ENCODE measurements at regions not wholly inside any gene's neighbourhood (a gene's known extent, or its start where the extent isn't known, plus 50 kb on each side); places are given as distances from the start of the nearest gene placed in this dataset.

GRCh38 chr16:64638766-64639165, 483.1 kb downstream of the CDH11 start:
- DNase-seq: no peak

- no peak for DNase-seq
Observed at GRCh38 chr16:64629622-64630021, 492.2 kb downstream of the CDH11 start.

- DNase-seq: no peak
Observed at GRCh38 chr16:64627781-64628180, 494.1 kb downstream of the CDH11 start.

GRCh38 chr16:64627288-64627687, 494.6 kb downstream of the CDH11 start:
- no peak for DNase-seq

GRCh38 chr16:64626776-64627175, 495.1 kb downstream of the CDH11 start:
- DNase-seq: no peak

GRCh38 chr16:64621616-64622015, 500.2 kb downstream of the CDH11 start:
- DNase-seq: no peak

GRCh38 chr16:64617836-64618476, 503.9 kb downstream of the CDH11 start:
- DNase-seq: no peak

- DNase-seq: no peak
Observed at GRCh38 chr16:64615630-64616280, 506.1 kb downstream of the CDH11 start.

- no peak for DNase-seq
Observed at GRCh38 chr16:64596196-64596595, 525.7 kb downstream of the CDH11 start.

GRCh38 chr16:64590513-64590912, 531.4 kb downstream of the CDH11 start:
- no peak for DNase-seq

- no peak for DNase-seq
Observed at GRCh38 chr16:64589836-64590235, 532.0 kb downstream of the CDH11 start.

GRCh38 chr16:64586781-64587180, 535.1 kb downstream of the CDH11 start:
- no peak for DNase-seq

GRCh38 chr16:64585367-64585766, 536.5 kb downstream of the CDH11 start:
- DNase-seq: no peak

- DNase-seq: no peak
Observed at GRCh38 chr16:64580558-64580957, 541.3 kb downstream of the CDH11 start.

GRCh38 chr16:64579712-64580111, 542.2 kb downstream of the CDH11 start:
- DNase-seq: no peak

GRCh38 chr16:64545768-64546167, 576.1 kb downstream of the CDH11 start:
- DNase-seq: no peak

- no peak for DNase-seq
Observed at GRCh38 chr16:64544859-64545258, 577.0 kb downstream of the CDH11 start.

GRCh38 chr16:64543441-64543840, 578.4 kb downstream of the CDH11 start:
- DNase-seq: no peak

- no peak for DNase-seq
Observed at GRCh38 chr16:64543031-64543430, 578.8 kb downstream of the CDH11 start.

- no peak for DNase-seq
Observed at GRCh38 chr16:64542152-64542551, 579.7 kb downstream of the CDH11 start.

GRCh38 chr16:64541621-64542020, 580.2 kb downstream of the CDH11 start:
- no peak for DNase-seq

GRCh38 chr16:64540434-64540833, 581.4 kb downstream of the CDH11 start:
- no peak for DNase-seq

GRCh38 chr16:64539811-64540371, 582.0 kb downstream of the CDH11 start:
- no peak for DNase-seq

GRCh38 chr16:64534180-64534780, 587.6 kb downstream of the CDH11 start:
- no peak for DNase-seq
